SK-N-MC (cell line): ENCODE measurements at regions not wholly inside any gene's neighbourhood (a gene's known extent, or its start where the extent isn't known, plus 50 kb on each side); places are given as distances from the start of the nearest gene placed in this dataset.

ENCODE experiments used
- EZH2 ChIP-seq: fragments of 200-600 bp; sonication (generic); IDR thresholded peaks from one replicate; pipeline ENCODE4 v1.6.1; 2017; ENCODE audit warnings: antibody characterized with exemption
- FOXP2 ChIP-seq: optimal IDR thresholded peaks from 2 replicates; pipeline ENCODE3; 2011; ENCODE audit warnings: mild to moderate bottlenecking, moderate library complexity; ENCODE audit not compliant: insufficient read depth; ENCODE audit errors: extremely low read length, control extremely low read depth
- POLR2AphosphoS5 ChIP-seq: IDR thresholded peaks from 2 replicates; pipeline ENCODE4 v1.6.1; 2012; ENCODE audit warnings: mild to moderate bottlenecking, low read depth, low read length, borderline replicate concordance

DNA sequence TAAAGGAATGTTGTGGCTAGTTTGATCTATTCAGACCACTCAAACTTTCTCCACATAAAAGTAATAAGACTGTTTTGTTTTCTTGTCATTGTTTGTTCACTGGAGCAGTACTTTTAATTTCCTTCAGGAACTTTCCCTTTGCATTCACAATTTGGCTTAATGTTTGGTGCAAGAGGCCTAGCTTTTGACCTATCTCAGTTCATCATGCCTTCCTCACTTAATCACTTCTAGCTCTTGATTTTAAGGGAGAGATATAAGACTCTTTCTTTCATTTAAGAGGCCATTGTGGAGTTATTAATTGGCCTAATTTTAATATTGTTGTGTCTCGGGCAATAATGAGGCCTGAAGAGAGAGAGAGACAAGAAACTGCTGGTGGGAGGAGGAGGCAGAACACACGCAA is 371.7 kb upstream of the DEPDC1 start:
- TF ChIP-seq EZH2 (no peak), POLR2AphosphoS5 (no peak), FOXP2 (no peak)
